ENCODE measurements at regions not wholly inside any gene's neighbourhood (a gene's known extent, or its start where the extent isn't known, plus 50 kb on each side); places are given as distances from the start of the nearest gene placed in this dataset.

- DNase-seq = no peak
Observed at GRCh38 chr9:20197976-20198685, 409.3 kb upstream of the SLC24A2 start.

GRCh38 chr9:20191228-20191840 is 402.5 kb upstream of the SLC24A2 start:
- no peak for DNase-seq

DNA sequence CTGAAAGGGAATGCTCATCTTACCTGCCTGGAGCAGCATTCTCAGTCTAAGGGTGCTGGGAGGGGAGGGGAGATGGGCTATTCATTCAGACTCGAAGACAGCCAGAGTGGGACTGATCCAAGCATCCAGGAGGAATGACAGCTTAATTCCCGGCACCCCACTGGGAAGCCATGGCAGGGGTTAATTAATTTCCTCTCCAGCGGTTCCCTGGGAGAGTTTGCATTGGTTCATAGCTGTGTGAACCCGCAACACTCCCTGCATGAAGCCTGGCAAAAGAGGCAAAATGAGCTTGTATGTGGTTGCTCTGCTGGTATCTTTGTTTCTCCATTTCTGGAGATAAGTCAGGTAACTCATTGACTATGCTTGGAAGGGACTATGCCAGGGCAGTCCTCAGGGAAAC is 401.0 kb upstream of the SLC24A2 start:
- no peak for DNase-seq

DNA sequence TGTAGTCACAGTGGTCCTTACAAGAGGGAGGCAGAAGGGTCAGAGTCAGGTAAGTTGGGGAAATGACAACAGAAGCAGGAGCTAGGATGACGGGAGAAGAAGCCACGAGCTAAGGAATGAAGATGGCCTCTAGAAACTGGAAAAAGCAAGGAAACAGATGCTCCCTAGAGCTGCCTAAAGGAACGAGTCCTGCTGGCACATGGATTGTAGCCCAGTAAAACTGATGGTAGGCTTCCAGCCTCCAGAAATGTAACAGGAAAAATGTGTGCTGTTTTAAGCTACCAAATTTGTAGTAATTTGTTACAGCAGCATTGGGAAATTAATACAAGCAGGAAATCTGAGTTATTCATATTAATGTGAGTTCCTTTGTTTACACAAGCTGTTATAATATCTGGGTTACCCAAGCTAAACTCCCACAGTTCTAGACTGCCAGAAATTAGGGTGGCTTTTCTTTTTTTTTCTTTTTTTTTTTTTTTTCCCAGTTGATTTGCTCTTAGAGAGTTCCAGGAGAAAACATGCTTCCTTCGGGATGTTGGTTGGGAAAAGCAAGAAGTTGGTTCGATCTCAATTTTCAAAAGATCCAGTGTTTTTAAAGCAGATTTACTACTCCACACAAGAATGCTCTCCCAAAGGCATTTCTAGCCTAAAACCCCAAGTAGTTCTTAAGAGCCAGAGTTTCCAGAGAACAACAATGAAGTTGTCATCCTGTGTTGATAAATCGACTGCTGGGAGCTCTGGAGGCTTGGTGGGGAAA is 400.0 kb upstream of the SLC24A2 start:
- no peak for DNase-seq

DNA sequence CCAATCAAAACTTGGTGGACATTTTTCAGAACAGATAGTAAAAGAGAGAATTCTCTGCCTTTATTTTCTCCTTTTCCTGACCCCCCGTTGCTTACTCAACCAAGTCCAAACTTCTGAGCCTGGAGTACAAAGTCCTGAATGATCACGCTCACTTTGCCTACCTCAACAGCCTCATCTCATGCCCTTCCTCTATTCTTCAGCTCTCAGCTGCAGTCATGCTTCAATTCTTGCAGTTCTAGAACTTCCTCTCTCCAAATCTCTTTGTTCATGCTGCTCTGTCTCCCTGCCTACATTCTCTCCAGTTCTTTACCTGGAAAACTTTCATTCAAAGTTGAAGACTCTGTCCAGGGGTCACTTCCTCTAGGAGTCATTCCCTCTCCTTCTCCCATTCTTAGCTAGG is 398.5 kb upstream of the SLC24A2 start:
- DNase-seq = no peak

- DNase-seq = no peak
Observed at GRCh38 chr9:20186823-20187222, 398.0 kb upstream of the SLC24A2 start.

DNA sequence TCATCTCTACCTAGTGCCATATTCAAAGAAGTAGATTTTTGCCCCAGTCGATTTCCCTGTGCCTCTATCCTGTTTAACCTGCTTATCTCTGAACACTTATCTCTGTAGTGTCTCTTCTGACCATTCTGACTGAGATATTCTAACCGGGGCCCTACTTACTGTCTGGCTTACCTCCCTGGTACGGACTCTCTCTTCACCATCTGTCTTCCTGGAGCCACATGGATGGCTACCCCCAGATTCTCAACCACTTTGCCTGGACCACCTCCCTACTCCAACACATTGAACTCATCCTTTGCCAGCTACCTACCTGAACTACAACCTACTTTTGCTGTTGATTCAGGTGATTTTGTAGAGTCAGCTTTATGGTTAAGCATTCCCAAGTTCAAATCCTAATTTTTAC is 397.4 kb upstream of the SLC24A2 start:
- DNase-seq = no peak

- DNase-seq = no peak
Observed at GRCh38 chr9:20184541-20184940, 395.7 kb upstream of the SLC24A2 start.

GRCh38 chr9:20178679-20179078 is 389.8 kb upstream of the SLC24A2 start:
- DNase-seq = no peak

GRCh38 chr9:20178197-20178596 is 389.4 kb upstream of the SLC24A2 start:
- DNase-seq = no peak

- DNase-seq = no peak
Observed at GRCh38 chr9:20170122-20170521, 381.3 kb upstream of the SLC24A2 start.

DNA sequence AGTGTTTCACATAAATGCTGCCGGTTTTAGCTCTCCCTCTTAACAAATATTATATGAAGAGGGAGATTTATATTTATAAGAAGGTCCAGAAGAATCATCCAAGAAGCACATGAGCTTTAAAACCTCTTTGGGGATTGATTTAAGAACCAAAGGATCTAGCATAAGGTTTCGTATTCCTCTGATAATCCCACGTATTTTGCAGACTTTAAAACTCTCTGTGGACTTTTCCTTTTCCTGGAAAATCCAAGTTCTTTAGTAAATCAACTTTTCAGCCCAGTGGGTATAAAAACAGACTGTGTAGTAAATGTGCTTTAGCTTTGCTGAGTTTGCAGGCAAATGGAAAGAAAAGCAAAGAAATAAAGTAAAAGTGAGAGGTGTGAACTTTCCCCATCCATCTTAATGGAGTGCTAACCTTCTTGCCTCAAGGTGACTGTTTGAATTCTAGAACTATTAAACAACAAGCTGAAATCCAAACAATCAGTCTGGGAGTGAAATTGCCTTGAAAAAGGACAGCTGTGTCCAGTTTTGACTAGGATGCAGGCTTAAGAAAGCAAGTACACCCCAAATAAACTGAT is 363.4 kb upstream of the SLC24A2 start:
- DNase-seq = peak; percentile 49

DNA sequence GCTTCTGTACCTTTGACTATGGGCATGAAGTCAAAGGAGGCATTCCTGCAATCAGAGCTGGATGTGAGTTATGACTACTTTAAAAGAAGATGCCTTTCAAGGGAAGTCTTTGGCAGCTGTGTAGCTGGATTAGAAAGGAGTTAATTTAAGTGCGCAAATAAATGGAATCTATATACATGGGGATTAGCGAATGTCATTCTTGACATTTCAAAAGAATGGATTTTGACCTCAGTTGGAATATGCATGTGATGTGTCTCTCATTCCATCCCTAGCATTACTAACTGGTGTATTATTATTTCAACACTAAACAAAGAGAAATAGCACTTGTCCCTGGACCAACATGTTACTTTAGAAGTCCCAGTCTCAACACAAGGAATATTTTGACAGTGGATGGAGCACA is 359.6 kb upstream of the SLC24A2 start:
- DNase-seq = no peak

GRCh38 chr9:20144197-20144596 is 355.4 kb upstream of the SLC24A2 start:
- peak; percentile 25 for DNase-seq

- DNase-seq = no peak
Observed at GRCh38 chr9:20139763-20140290, 351.0 kb upstream of the SLC24A2 start.

DNA sequence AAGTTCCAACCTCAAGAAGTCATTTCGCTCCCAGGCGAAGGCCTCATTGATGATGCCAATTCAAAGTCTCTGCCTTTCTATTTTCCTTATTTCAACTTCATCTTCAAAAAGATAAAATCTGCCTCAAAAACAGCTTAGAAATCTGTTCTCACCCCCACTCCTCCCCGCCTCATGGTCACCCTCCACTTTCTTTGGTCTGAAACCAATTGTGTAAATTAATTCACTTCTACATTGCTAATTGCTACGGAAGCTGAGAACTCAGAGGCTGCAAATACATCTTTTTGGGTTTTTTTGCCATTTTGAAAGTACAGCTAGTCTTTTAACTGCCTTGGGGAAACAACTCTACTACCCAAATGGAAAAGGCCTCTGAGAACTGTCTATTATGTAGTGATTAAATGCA is 350.0 kb upstream of the SLC24A2 start:
- no peak for DNase-seq

DNA sequence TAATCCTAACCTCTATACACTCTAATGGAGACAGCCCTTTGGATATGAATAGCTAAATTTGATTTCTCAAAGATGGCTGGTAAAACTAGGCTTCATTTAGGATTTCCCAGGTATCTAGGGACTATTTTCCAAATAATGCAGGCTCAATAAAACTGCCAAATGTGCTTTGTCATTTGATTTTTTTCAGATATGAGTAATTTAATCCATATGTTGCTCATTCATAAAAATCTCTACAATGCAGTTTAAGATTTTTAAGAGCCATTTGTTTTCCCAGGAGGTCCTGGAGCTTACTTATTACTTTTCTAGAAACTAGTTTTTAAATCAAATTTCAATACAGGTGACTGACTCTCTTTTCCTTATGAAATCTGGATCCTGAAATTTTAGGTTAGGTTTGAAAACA is 349.3 kb upstream of the SLC24A2 start:
- DNase-seq = no peak

DNA sequence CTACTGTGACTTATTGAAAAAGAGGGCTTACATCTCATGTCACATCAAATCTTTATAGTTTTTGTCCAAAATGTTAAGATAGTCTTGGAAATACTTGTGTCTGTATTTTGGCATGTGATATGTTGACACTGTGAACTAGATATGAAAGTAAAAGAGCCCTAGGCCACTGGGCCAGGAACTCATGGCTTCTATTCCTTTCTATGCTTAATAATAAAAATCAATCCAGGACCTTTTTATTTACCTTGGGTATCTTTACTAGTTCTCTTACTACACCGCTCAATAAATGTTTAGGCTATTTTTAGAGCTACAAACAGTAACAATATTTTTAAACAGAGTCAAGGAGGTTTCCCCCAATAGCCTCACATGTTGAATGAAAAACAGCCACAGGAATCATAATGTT is 348.6 kb upstream of the SLC24A2 start:
- no peak for DNase-seq

GRCh38 chr9:20135119-20135697 is 346.4 kb upstream of the SLC24A2 start:
- DNase-seq = no peak

- no peak for DNase-seq
Observed at GRCh38 chr9:20125727-20126126, 336.9 kb upstream of the SLC24A2 start.

- DNase-seq = no peak
Observed at GRCh38 chr9:20119566-20119965, 330.7 kb upstream of the SLC24A2 start.

DNA sequence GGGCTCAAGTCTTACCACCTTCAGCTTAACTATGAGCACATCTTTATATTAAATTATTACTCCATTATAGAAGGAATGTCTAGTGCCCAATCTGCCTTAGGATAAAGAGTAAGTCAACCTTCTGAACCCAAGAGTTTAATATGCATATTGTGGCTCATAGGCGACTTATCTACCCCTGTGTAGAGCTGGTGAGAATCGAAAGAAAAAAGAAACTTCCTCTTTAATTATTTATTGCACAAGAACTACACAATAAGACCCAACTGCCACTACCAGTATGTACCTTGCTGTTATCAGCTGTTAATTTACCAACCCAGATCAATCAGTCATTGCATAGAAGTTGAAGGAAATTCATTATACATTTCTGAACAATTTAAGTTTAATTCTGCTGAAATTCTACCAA is 329.1 kb upstream of the SLC24A2 start:
- no peak for DNase-seq

Data from left kidney (tissue), 1 donor.